K562 (cell line): ENCODE measurements at regions not wholly inside any gene's neighbourhood (a gene's known extent, or its start where the extent isn't known, plus 50 kb on each side); places are given as distances from the start of the nearest gene placed in this dataset.

Source experiments
- ATAC-seq: fragments of 200-7000 bp; cut with Tn5 transposase; 3 replicates; pipeline ENCODE4 v1.9.1; 2020; ENCODE audit warnings: moderate library complexity
- BruUV-seq: library from RNA; stranded (reverse); fragments of 400-500 nt; replicated peaks from 2 replicates; lab custom pipeline; 2021; lab: Mats Ljungman, UMichigan
- CTCF ChIA-PET: fragments of 300-600 bp; formaldehyde crosslinking; extraction: SDS; loops from one replicate; lab custom pipeline; 2021; ENCODE audit warnings: low intra/inter-chr PET ratio; lab: Yijun Ruan, JAX
- POLR2A ChIA-PET: fragments of 300-600, 350-650 bp; sonication (Branson Sonifier 250); formaldehyde crosslinking; extraction: SDS; loops from one replicate; lab custom pipeline; 2021; ENCODE audit warnings: antibody characterized with exemption, inconsistent platforms; lab: Yijun Ruan, JAX
- DNase-seq, 4 experiments: peaks; one replicate each; pipeline versions ENCODE4 v3.0.0 to v3.0.0-alpha.2; 2011 to 2018; ENCODE audit warnings: low spot score in 3 of 4, mixed read lengths in 3 of 4; ENCODE audit errors: extremely low read depth in 1 of 4
- FAIRE-seq: peaks from 2 replicates; lab custom pipeline; 2011; peaks lifted over from hg19 to GRCh38; lab: Jason Lieb, UNC
- H2AFZ ChIP-seq: 2 replicates; pipeline ENCODE4 v1.6.0; 2011; ENCODE audit warnings: low read depth, low read length, control low read depth, inconsistent platforms
- H3K27ac ChIP-seq: fragments of 200-600 bp; 3 replicates; pipeline ENCODE4 v1.8.0; 2011; ENCODE audit warnings: low read depth, mild to moderate bottlenecking, control low read depth, inconsistent platforms, low read length, moderate library complexity, mixed read lengths; ENCODE audit errors: extremely low read depth
- H3K27me3 ChIP-seq, 2 experiments: fragments of 300-600 bp in 1 of 2; 2 replicates in 1 of 2; 3 replicates in 1 of 2; pipeline versions ENCODE4 v1.6.0 to v1.8.0; 2011; ENCODE audit warnings: inconsistent platforms in 2 of 2, low read length in 2 of 2, mild to moderate bottlenecking in 1 of 2, mixed read lengths in 1 of 2, moderate library complexity in 1 of 2; ENCODE audit not compliant: control insufficient read depth in 2 of 2, insufficient read depth in 2 of 2
- H3K36me3 ChIP-seq: fragments of 300-600 bp; 3 replicates; pipeline ENCODE4 v1.8.0; 2011; ENCODE audit warnings: mild to moderate bottlenecking, low read length, inconsistent platforms; ENCODE audit not compliant: control insufficient read depth, insufficient read depth
- H3K4me1 ChIP-seq, 2 experiments: fragments of 200-600 bp in 1 of 2; replicated peaks in 1 of 2; 2 replicates in 1 of 2; 3 replicates in 1 of 2; pipeline versions ENCODE4 v1.5.1 to v1.8.0; 2011; ENCODE audit warnings: inconsistent platforms in 2 of 2, low read length in 2 of 2, mild to moderate bottlenecking in 1 of 2, mixed read lengths in 1 of 2, moderate library complexity in 1 of 2; ENCODE audit not compliant: control insufficient read depth in 2 of 2, insufficient read depth in 2 of 2
- H3K4me2 ChIP-seq: 2 replicates; pipeline ENCODE4 v1.6.1; 2011; ENCODE audit warnings: low read length, control low read depth, inconsistent platforms, mixed read lengths; ENCODE audit not compliant: insufficient read depth
- H3K4me3 ChIP-seq: fragments of 200-600 bp; sonication (generic), shearing (Covaris generic); 2 replicates; pipeline ENCODE4 v1.5.1; 2016; ENCODE audit warnings: control low read depth, inconsistent platforms
- H3K79me2 ChIP-seq: fragments of 200-600 bp; 3 replicates; pipeline ENCODE4 v1.8.0; 2011; ENCODE audit warnings: low read length, inconsistent platforms; ENCODE audit not compliant: control insufficient read depth, insufficient read depth
- H3K9ac ChIP-seq, 2 experiments: 2 replicates each; pipeline versions ENCODE4 v1.6.0 to v1.6.1; 2011; ENCODE audit warnings: low read depth in 2 of 2, low read length in 2 of 2, control low read depth in 1 of 2, inconsistent platforms in 1 of 2, mild to moderate bottlenecking in 1 of 2, mixed read lengths in 1 of 2; ENCODE audit not compliant: insufficient read depth in 1 of 2
- H3K9me1 ChIP-seq: one replicate; pipeline ENCODE4 v1.6.0; 2011; ENCODE audit warnings: inconsistent platforms, mild to moderate bottlenecking, low read length, moderate library complexity; ENCODE audit not compliant: control insufficient read depth, insufficient read depth
- H3K9me3 ChIP-seq: replicated peaks from 2 replicates; pipeline ENCODE4 v1.5.1; 2011; ENCODE audit warnings: low read depth, low read length, inconsistent platforms; ENCODE audit not compliant: control insufficient read depth, insufficient read depth
- H4K20me1 ChIP-seq: replicated peaks from 2 replicates; pipeline ENCODE4 v1.6.1; 2011; ENCODE audit warnings: low read length, inconsistent platforms, mixed read lengths; ENCODE audit not compliant: control insufficient read depth, insufficient read depth
- NCOA6 ChIP-seq: fragments of 450-650 bp; IDR thresholded peaks from 2 replicates; pipeline ENCODE4 v1.6.1; 2017; ENCODE audit warnings: mild to moderate bottlenecking
- PRMT5 ChIP-seq: sonication (generic); formaldehyde crosslinking; IDR thresholded peaks from 2 replicates; pipeline ENCODE4 v1.5.0; 2020; ENCODE audit warnings: missing genetic modification reagents
- PTRF ChIP-seq: fragments of 450-650 bp; IDR thresholded peaks from 2 replicates; pipeline ENCODE4 v1.6.1; 2016; ENCODE audit warnings: mild to moderate bottlenecking, missing genetic modification characterization, missing compliant biosample characterization
- TBP ChIP-seq: optimal IDR thresholded peaks from 2 replicates; pipeline ENCODE3; 2011; ENCODE audit warnings: low read depth, low read length, improper control_type of control experiment
- WHSC1 ChIP-seq: IDR thresholded peaks from one replicate; pipeline ENCODE4 v1.6.1; 2012; ENCODE audit warnings: low read length, control low read depth, inconsistent platforms
- ZBTB17 ChIP-seq: fragments of 450-650 bp; formaldehyde crosslinking; IDR thresholded peaks from 2 replicates; pipeline ENCODE4 v1.4.0; 2020; ENCODE audit warnings: mild to moderate bottlenecking
- ZFP36 ChIP-seq: fragments of 150-350 bp; IDR thresholded peaks from 2 replicates; pipeline ENCODE4 v1.6.1; 2018; ENCODE audit warnings: low read length, low read depth; ENCODE audit not compliant: partially characterized antibody
- ZNF143 ChIP-seq: sonication (generic); formaldehyde crosslinking; IDR thresholded peaks from 2 replicates; pipeline ENCODE4 v1.9.0; 2022; ENCODE audit warnings: mild to moderate bottlenecking, missing genetic modification reagents
- ZNF212 ChIP-seq: fragments of 450-650 bp; formaldehyde crosslinking; IDR thresholded peaks from 2 replicates; pipeline ENCODE4 v1.4.0; 2020; ENCODE audit warnings: mild to moderate bottlenecking
- WGBS: fragments of 100-300 bp; shearing (Covaris generic); methylation state at CpG from one replicate; pipeline ENCODE4 v1.1.6; 2016; ENCODE audit warnings: low coverage, mixed read lengths; ENCODE audit not compliant: insufficient coverage; ENCODE audit errors: missing lambda C conversion rate; 5-methylcytosine and 5-hydroxymethylcytosine counted together
- in situ Hi-C: fragments of 300-500 bp; cut with MboI; formaldehyde crosslinking; loops from 4 replicates; pipeline ENCODE4 v1.15.0; 2018; ENCODE audit warnings: inconsistent platforms, mixed read lengths
- intact Hi-C: fragments of 100-400 bp; cut with micrococcal nuclease; formaldehyde crosslinking; loops from 2 replicates; pipeline ENCODE4 v1.14.2; 2022
- TF ChIP-seq, protein P1 (sequence below): sonication (generic); formaldehyde crosslinking; IDR thresholded peaks from 2 replicates; pipeline ENCODE4 v1.8.0; 2022; ENCODE audit warnings: missing genetic modification reagents, mild to moderate bottlenecking, borderline replicate concordance
- TF ChIP-seq, protein P2 (sequence below): fragments of 250-450 bp; sonication (Bioruptor Pico); IDR thresholded peaks from 2 replicates; pipeline ENCODE4 v1.8.0; 2021; ENCODE audit warnings: borderline replicate concordance, mild to moderate bottlenecking, moderate library complexity; ENCODE audit not compliant: poor library complexity, severe bottlenecking
- TF ChIP-seq, protein P3 (sequence below): fragments of 250-450 bp; sonication (Bioruptor Pico); IDR thresholded peaks from 2 replicates; pipeline ENCODE4 v1.5.0; 2021; ENCODE audit warnings: mild to moderate bottlenecking, borderline replicate concordance

DNA sequence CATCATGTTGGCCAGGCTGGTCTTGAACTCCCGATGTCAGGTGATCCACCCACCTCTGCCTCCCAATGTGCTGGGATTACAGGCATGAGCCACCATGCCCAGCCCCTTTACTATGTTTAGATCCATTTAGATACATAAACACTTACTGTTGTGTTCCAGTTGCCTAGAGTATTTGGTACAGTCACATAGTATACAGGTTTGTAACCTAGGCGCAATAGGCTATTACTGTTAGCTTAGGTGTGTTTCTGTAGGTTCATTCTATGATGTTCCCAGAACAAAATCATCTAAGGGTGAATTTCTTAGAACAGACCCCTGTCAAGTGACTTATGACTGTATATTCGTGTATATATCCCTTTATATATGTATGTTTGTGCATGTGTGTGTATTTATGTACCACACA lies 61.8 kb downstream of the MYCN start:
- BruUV-seq, result no TSS peak
- POLR2A ChIA-PET, result interaction anchor here (0.6 kb wide), 1 partner anchor 35 kb away, joined by 3 read pairs; no protein-coding TSS in a partner anchor
- no peak overlapping the region for H2AFZ ChIP-seq
- intact Hi-C loops, result no loop called here
- no peaks in the 10 kb centered on the region for H3K4me1 ChIP-seq
- no peak overlapping the region for H3K27ac ChIP-seq
- FAIRE-seq (no peak), DNase-seq (no peak)
- H4K20me1 ChIP-seq, result no peaks in the 10 kb centered on the region
- no peak overlapping the region for H3K4me2 ChIP-seq
- CTCF ChIA-PET, result no interaction called here
- no peaks in the 10 kb centered on the region for H3K9me1 ChIP-seq
- H3K27me3 ChIP-seq, result peaks cover 0 to 8% of the 10 kb centered on the region in 2 experiments; a peak in 4 of 5 replicates
- TF ChIP-seq, protein P1, sequence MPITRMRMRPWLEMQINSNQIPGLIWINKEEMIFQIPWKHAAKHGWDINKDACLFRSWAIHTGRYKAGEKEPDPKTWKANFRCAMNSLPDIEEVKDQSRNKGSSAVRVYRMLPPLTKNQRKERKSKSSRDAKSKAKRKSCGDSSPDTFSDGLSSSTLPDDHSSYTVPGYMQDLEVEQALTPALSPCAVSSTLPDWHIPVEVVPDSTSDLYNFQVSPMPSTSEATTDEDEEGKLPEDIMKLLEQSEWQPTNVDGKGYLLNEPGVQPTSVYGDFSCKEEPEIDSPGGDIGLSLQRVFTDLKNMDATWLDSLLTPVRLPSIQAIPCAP (CRISPR knock-in tag), result no peak
- no peak for TF ChIP-seq ZNF212 (CRISPR knock-in tag)
- TF ChIP-seq, protein P2, sequence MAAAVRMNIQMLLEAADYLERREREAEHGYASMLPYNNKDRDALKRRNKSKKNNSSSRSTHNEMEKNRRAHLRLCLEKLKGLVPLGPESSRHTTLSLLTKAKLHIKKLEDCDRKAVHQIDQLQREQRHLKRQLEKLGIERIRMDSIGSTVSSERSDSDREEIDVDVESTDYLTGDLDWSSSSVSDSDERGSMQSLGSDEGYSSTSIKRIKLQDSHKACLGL (CRISPR knock-in tag), result no peak
- no peak for TF ChIP-seq PRMT5
- no peak for TF ChIP-seq ZNF143
- TF ChIP-seq PTRF (tag), result no peak
- no peak for TF ChIP-seq ZFP36
- no peak for TF ChIP-seq NCOA6
- no peak for TF ChIP-seq TBP
- TF ChIP-seq WHSC1, result no peak
- TF ChIP-seq, protein P3, sequence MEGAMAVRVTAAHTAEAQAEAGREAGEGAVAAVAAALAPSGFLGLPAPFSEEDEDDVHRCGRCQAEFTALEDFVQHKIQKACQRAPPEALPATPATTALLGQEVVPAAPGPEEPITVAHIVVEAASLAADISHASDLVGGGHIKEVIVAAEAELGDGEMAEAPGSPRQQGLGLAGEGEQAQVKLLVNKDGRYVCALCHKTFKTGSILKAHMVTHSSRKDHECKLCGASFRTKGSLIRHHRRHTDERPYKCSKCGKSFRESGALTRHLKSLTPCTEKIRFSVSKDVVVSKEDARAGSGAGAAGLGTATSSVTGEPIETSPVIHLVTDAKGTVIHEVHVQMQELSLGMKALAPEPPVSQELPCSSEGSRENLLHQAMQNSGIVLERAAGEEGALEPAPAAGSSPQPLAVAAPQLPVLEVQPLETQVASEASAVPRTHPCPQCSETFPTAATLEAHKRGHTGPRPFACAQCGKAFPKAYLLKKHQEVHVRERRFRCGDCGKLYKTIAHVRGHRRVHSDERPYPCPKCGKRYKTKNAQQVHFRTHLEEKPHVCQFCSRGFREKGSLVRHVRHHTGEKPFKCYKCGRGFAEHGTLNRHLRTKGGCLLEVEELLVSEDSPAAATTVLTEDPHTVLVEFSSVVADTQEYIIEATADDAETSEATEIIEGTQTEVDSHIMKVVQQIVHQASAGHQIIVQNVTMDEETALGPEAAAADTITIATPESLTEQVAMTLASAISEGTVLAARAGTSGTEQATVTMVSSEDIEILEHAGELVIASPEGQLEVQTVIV, result no peak
- TF ChIP-seq ZBTB17, result no peak
- TF ChIP-seq, all 486 proteins: peak for 0
- WGBS, result 0% methylated on average over 3 of the region's 3 CpGs
- H3K4me3 ChIP-seq, result no peak overlapping the region
- ATAC-seq, result no peak
- H3K36me3 ChIP-seq, result no peaks in the 10 kb centered on the region
- no peaks in the 10 kb centered on the region for H3K9me3 ChIP-seq
- in situ Hi-C loops, result no loop called here
- H3K79me2 ChIP-seq, result no peaks in the 10 kb centered on the region
- no peak overlapping the region for H3K9ac ChIP-seq
